ENCODE measurements at regions not wholly inside any gene's neighbourhood (a gene's known extent, or its start where the extent isn't known, plus 50 kb on each side); places are given as distances from the start of the nearest gene placed in this dataset.

DNA sequence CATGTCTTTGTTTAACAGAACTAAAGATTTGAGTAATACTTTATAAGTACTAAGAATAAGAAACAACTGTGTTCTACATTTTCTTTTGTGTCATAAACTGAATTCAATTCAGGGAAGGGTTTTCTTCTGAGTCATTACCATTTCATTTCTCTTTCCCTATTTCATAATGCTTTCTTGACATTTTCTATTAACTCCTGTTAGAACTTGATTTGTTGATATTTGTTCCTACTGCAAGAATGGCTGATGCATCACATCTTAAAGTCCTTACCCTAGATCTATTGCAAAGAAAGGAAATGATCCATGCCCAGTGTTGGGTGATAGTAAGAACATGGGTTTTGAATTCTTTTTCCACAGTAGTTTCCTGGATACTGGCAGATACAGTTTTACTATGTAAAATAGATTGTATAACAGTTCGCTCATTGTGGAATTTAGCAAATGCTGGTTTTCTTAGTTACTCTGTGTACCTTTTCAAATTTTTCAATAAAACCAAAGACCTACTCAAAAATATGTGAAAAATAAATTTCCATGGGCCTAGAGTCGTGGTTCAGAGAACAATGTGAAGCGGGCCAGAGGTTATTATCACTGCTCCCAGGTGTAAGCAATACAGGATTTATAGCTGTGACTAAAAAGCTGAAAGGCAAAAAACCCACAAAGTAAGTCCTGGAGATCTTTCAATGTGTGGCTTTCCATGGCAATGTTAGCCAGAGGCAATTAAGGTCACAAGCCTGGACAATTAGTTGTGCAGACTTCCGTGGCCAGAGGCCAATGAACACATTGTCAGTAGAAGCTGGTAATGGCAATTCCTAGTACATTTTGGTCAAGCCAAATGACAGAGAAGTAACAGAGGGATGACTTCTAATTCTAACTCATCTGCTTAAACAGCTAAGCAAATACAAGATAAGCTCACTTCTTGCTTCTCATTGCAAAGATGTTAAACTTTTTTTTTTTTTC is 127.3 kb upstream of the FAT4 start:
- TF ChIP-seq SUZ12 (IDR thresholded peaks at IDR 0.05; ENCODE audit: low read length), result no peak
- TF ChIP-seq, protein P1, sequence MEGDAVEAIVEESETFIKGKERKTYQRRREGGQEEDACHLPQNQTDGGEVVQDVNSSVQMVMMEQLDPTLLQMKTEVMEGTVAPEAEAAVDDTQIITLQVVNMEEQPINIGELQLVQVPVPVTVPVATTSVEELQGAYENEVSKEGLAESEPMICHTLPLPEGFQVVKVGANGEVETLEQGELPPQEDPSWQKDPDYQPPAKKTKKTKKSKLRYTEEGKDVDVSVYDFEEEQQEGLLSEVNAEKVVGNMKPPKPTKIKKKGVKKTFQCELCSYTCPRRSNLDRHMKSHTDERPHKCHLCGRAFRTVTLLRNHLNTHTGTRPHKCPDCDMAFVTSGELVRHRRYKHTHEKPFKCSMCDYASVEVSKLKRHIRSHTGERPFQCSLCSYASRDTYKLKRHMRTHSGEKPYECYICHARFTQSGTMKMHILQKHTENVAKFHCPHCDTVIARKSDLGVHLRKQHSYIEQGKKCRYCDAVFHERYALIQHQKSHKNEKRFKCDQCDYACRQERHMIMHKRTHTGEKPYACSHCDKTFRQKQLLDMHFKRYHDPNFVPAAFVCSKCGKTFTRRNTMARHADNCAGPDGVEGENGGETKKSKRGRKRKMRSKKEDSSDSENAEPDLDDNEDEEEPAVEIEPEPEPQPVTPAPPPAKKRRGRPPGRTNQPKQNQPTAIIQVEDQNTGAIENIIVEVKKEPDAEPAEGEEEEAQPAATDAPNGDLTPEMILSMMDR (IDR thresholded peaks at IDR 0.05; ENCODE audit: control extremely low read depth in 1 of 3, insufficient read depth in 1 of 3, low read depth in 1 of 3, low read length in 3 of 3), result no peak
- no peak for TF ChIP-seq POLR2A (IDR thresholded peaks at IDR 0.05; ENCODE audit: control extremely low read depth in 1 of 2, low read depth in 2 of 2, low read length in 2 of 2)
- TF ChIP-seq SP1 (IDR thresholded peaks at IDR 0.05; ENCODE audit: low read depth, low read length), result no peak
- TF ChIP-seq TBP (IDR thresholded peaks at IDR 0.05; ENCODE audit: low read depth, low read length), result no peak
- TF ChIP-seq TCF12 (IDR thresholded peaks at IDR 0.05; ENCODE audit: low read depth, low read length), result no peak
- no peak for TF ChIP-seq EP300 (IDR thresholded peaks at IDR 0.05; ENCODE audit: borderline replicate concordance in 1 of 2, low read depth in 2 of 2, low read length in 2 of 2)

Data from H1 (cell line).